Adrenal gland (tissue), 5 donors: ENCODE measurements at regions not wholly inside any gene's neighbourhood (a gene's known extent, or its start where the extent isn't known, plus 50 kb on each side); places are given as distances from the start of the nearest gene placed in this dataset.

Experiments
- CTCF ChIP-seq, 6 experiments: fragments of 450-650 bp in 4 of 6; fragments of 200-600 bp in 2 of 6; sonication (generic) in 1 of 6; IDR thresholded peaks; 1 replicate in 5 of 6; 2 replicates in 1 of 6; pipeline versions ENCODE4 v1.5.1 to v1.8.0; 2016 to 2021; ENCODE audit warnings: antibody characterized with exemption in 6 of 6, mild to moderate bottlenecking in 2 of 6, moderate library complexity in 1 of 6
- POLR2A ChIP-seq, 2 donors: fragments of 450-650 bp; IDR thresholded peaks; one replicate each; pipeline ENCODE4 v1.6.1; 2017; ENCODE audit warnings: antibody characterized with exemption in 2 of 2, mild to moderate bottlenecking in 2 of 2, moderate library complexity in 1 of 2
- donor health status: DM: no; HTN: no; CAD: no.

- TF ChIP-seq CTCF (IDR thresholded peaks at IDR 0.05): no peak
- TF ChIP-seq POLR2A (IDR thresholded peaks at IDR 0.05): no peak
These were observed 90.3 kb upstream of the SNTG2 start for GRCh38 chr2:860259-860855.
